Activated naive CD4-positive, alpha-beta T cell treated with anti-CD3 and anti-CD28 coated beads, Interleukin-2, amount 50 U/mL, for 24 hours (primary cell): ENCODE measurements at regions not wholly inside any gene's neighbourhood (a gene's known extent, or its start where the extent isn't known, plus 50 kb on each side); places are given as distances from the start of the nearest gene placed in this dataset.

ENCODE experiments used
- H3K27ac Mint-ChIP-seq: one replicate; pipeline ENCODE4 v1.8.0; 2021; ENCODE audit warnings: mild to moderate bottlenecking, mixed read lengths
- H3K27me3 Mint-ChIP-seq: one replicate; pipeline ENCODE4 v1.8.0; 2021; ENCODE audit warnings: mixed read lengths
- H3K36me3 Mint-ChIP-seq: one replicate; pipeline ENCODE4 v1.8.0; 2021; ENCODE audit warnings: mixed read lengths
- H3K4me1 Mint-ChIP-seq: one replicate; pipeline ENCODE4 v1.8.0; 2021; ENCODE audit warnings: mixed read lengths
- H3K4me3 Mint-ChIP-seq: one replicate; pipeline ENCODE4 v1.8.0; 2021; ENCODE audit warnings: mild to moderate bottlenecking, mixed read lengths
- H3K9me3 Mint-ChIP-seq: one replicate; pipeline ENCODE4 v1.8.0; 2021; ENCODE audit warnings: mixed read lengths

DNA sequence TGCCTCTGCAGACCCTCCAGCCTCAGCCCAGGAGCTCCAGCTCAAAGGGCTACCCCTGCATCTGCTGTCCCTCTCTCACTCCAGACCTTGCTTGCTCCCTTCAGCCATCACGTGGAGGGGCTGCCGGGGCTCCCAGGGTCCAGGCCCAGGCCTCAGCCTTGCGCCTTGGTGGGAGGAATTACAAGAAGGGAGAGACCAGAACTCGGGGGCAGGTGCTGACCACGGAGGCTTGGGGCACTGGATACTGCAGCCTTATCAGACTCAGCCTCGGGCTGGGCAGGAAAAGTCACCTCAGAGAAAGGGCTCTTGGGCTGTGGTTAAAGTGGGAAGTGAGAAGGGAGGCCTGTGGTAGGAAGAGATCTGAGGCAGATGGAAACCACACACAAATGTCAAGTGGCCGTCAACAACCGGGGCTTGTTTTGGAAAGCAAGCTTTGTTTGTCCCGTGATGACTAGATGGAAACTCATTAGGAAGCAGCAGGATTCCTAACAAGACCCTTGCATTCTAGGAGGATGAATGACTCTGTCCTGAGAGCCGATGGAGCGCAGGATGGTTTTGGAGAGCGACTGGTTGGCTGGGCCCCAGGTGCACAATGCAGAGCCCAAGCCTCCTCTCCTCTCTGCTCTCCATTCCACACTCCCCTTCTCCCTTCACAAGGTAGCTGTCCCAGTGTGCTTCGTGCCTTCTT, 1321.7 kb downstream of the TBC1D22A start:
- Mint-ChIP-seq H3K27me3 (peaks cover 6% of the 10 kb centered on the region), H3K4me3 (no peak overlapping the region), H3K36me3 (no peaks in the 10 kb centered on the region), H3K27ac (no peak overlapping the region), H3K9me3 (no peaks in the 10 kb centered on the region), H3K4me1 (no peaks in the 10 kb centered on the region)

GRCh38 chr22:48083502-48083901, 1321.1 kb downstream of the TBC1D22A start:
- Mint-ChIP-seq H3K27me3 (peaks cover 8% of the 10 kb centered on the region), H3K4me3 (no peak overlapping the region), H3K27ac (no peak overlapping the region), H3K4me1 (no peaks in the 10 kb centered on the region), H3K9me3 (no peaks in the 10 kb centered on the region), H3K36me3 (no peaks in the 10 kb centered on the region)

DNA sequence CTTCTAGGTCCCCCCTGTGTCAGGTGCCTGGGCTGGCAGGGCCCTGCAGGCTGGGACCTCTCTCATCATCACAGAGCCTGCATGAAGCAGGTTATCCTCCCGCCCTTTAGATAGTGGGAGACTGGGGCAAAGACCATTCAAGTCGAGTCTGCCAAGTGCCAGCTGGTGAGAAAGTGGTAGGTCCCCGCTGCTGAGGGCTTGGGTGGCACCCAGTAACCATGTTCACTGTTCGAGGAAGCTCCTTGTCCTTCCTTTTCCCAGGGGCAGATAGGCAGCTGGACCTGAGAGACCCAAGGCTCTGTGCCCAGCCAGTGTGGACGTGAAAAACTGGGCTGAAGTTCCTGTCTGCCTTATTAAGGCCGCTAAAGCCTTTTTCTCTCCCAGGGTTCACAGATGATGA, 1319.8 kb downstream of the TBC1D22A start:
- no peaks in the 10 kb centered on the region for H3K4me1 Mint-ChIP-seq
- H3K27ac Mint-ChIP-seq = no peak overlapping the region
- H3K36me3 Mint-ChIP-seq = no peaks in the 10 kb centered on the region
- no peaks in the 10 kb centered on the region for H3K9me3 Mint-ChIP-seq
- no peak overlapping the region for H3K4me3 Mint-ChIP-seq
- peaks cover 8% of the 10 kb centered on the region for H3K27me3 Mint-ChIP-seq

DNA sequence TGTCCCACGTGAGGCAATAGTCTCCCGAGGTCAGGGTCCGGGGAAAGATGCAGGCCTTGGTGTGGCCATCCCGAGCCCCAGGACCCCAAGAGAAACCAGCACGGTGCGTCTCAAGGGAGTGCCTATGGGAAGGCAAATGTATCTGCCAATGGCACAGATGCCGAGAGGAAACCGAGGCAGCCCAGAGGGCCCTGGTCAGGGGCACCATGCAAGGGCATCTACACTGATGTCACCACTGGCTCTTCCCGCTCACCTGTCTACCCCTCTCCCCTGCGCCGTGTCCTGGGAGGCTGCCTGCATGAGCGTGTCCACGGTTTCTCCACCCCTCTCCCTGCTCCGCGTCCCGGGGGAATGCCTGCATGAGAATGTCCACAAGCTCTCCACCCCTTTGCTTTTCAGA, 1318.8 kb downstream of the TBC1D22A start:
- Mint-ChIP-seq H3K4me1 (no peaks in the 10 kb centered on the region), H3K9me3 (no peaks in the 10 kb centered on the region), H3K27me3 (peaks cover 8% of the 10 kb centered on the region)

DNA sequence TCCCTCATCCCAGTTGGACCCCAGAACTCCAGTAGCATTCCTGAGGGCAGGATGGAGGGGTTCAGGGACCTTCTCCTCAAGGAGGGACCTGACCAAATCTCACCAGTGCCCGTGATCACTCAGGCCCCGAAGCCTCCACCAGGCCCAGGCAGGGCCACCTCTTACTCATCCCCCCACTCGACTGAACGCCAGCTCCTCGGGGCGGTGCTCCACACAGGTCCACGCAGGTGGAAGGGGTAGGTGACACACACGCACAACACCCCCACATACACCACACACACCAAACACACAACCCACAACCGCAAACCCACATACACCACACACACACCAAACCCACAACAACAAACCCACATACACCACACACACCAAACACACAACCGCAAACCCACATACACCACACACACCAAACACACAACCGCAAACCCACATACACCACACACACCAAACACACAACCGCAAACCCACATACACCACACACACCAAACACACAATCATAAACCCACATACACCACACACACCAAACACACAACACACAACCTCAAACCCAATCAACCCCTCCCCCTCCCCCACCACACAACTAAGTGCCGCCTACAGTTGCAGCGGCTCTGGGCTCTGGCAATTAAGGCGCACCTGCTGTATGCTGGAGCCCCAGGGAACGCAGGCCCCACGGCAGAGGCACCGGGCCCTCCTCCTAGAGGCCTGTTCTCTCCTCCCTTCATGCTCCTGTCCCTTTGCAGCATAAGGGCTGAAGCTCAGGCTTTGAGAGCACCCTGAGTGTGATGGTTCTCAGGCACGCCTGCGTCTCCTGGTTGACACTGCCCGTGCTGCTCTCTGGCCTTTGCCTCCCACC, 1318.1 kb downstream of the TBC1D22A start:
- Mint-ChIP-seq H3K9me3 (no peaks in the 10 kb centered on the region), H3K4me3 (no peak overlapping the region), H3K27ac (no peak overlapping the region), H3K27me3 (peaks cover 8% of the 10 kb centered on the region), H3K36me3 (no peaks in the 10 kb centered on the region), H3K4me1 (no peaks in the 10 kb centered on the region)

More for the DNA sequence above, 1318.8 kb downstream of the TBC1D22A start:
- Mint-ChIP-seq H3K36me3 (no peaks in the 10 kb centered on the region), H3K27ac (no peak overlapping the region), H3K4me3 (peak overlapping the region; percentile 19)

DNA sequence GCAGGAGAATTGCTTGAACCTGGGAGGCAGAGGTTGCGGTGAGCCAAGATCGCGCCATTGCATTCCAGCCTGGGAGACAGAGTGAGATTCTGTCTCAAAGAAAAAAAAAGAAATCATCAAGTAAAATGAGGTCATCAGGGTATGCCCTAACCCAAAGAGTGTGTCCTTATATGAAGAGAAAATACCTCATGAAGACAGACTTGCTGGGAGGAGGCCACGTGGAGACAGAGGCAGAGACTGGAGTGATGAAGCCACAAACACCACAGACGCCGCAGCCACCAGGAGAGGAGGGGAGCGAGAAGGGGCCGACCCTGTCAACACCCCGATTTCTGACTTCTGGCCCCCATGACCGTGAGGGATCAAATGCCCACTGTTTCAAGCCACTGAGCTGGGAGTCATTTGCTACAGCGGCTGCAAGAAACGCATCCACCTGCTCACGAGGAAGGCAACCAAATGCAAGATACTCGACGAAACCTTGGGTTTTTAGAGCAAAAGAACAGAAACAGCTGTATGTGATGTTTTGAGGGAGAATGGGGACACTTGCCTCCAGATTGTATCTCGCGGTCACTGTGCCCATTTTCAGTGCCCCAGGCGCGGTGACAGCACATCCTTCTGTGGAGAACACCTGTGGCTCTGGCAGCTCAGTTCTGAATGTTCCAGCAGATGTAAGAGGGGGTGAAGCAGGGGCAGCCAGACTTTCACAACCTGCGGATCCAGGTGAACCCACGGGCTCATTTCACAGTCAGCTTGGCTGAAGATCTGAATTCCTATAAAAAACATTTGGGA, 1317.2 kb downstream of the TBC1D22A start:
- Mint-ChIP-seq H3K27me3 (peaks cover 8% of the 10 kb centered on the region), H3K36me3 (no peaks in the 10 kb centered on the region), H3K27ac (peak overlapping the region; percentile 23), H3K9me3 (no peaks in the 10 kb centered on the region), H3K4me3 (no peak overlapping the region), H3K4me1 (no peaks in the 10 kb centered on the region)

- Mint-ChIP-seq H3K27me3 (peaks cover 10% of the 10 kb centered on the region), H3K27ac (no peak overlapping the region), H3K4me3 (no peak overlapping the region), H3K36me3 (no peaks in the 10 kb centered on the region), H3K9me3 (no peaks in the 10 kb centered on the region), H3K4me1 (no peaks in the 10 kb centered on the region)
Measured at GRCh38 chr22:48078825-48079224, 1316.4 kb downstream of the TBC1D22A start.

DNA sequence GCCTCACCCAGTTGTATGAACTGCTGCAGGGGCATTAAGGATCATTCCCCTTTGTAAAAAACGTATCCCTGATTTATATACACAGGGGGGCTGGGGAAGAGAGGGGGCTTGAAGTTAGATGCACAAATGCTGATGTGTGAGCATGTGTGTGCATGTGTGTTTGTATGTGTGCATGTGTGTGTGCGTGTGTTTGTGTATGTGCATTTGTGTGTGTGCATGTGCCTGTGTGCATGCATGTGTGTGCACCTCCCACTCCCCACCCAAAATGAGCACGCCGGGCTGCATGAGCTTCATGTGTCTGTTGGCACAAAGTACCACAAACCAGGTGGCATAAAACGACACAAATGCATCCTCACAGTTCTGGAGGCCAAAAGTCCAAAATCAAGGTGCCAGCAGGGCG, 1315.2 kb downstream of the TBC1D22A start:
- Mint-ChIP-seq H3K4me1 (no peaks in the 10 kb centered on the region), H3K27ac (no peak overlapping the region), H3K9me3 (no peaks in the 10 kb centered on the region), H3K27me3 (peaks cover 10% of the 10 kb centered on the region), H3K4me3 (no peak overlapping the region), H3K36me3 (no peaks in the 10 kb centered on the region)

- Mint-ChIP-seq H3K27ac (peak overlapping the region; percentile 31), H3K4me3 (no peak overlapping the region), H3K36me3 (no peaks in the 10 kb centered on the region), H3K27me3 (peaks cover 6% of the 10 kb centered on the region), H3K9me3 (no peaks in the 10 kb centered on the region), H3K4me1 (no peaks in the 10 kb centered on the region)
Measured at GRCh38 chr22:48076008-48076407, 1313.6 kb downstream of the TBC1D22A start.

DNA sequence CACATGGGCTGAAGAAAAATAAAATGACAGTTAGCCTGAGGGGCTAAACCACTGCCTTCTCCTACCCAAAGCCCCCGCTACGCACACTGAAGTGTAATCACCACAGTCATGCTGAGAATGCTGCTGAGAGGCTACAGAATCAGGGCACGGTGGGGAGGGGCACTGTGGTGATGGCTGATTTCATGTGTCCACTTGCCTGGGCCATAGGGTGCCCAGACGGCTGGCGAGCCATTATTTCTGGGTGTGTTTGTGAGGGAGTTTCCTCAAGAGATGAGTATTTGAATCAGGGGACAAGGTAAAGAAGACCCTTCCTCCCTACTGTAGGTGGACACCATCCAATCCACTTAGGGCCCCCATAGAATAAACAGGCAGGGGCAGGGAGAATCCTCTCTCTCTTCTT, 1313.2 kb downstream of the TBC1D22A start:
- Mint-ChIP-seq H3K27me3 (peaks cover 6% of the 10 kb centered on the region), H3K27ac (no peak overlapping the region), H3K4me1 (no peaks in the 10 kb centered on the region), H3K36me3 (no peaks in the 10 kb centered on the region), H3K9me3 (no peaks in the 10 kb centered on the region), H3K4me3 (no peak overlapping the region)

- Mint-ChIP-seq H3K4me3 (no peak overlapping the region), H3K36me3 (no peaks in the 10 kb centered on the region), H3K9me3 (no peaks in the 10 kb centered on the region), H3K4me1 (no peaks in the 10 kb centered on the region), H3K27me3 (peaks cover 2% of the 10 kb centered on the region), H3K27ac (no peak overlapping the region)
Measured at GRCh38 chr22:48072777-48073176, 1310.3 kb downstream of the TBC1D22A start.

DNA sequence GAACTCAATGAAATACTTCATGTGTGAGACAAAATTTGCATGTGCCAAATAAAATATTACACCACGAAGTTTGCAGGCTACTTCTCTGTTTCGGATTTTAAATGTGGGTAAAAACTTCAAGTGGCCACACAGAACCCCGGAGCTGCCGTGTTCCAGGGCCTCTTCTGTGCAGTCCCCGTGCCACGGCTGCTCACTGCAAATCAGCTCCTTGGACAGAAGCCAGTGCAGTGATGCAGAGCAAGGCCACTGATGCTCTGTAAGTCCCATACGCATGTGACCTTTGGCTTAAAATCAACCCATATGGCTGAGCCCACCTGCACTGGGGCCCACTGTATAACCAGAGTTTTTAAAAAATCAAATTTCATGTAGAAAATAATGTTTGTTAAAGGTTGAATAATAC, 1309.4 kb downstream of the TBC1D22A start:
- peaks cover 2% of the 10 kb centered on the region for H3K27me3 Mint-ChIP-seq
- H3K36me3 Mint-ChIP-seq = no peaks in the 10 kb centered on the region
- no peak overlapping the region for H3K4me3 Mint-ChIP-seq
- H3K4me1 Mint-ChIP-seq = no peaks in the 10 kb centered on the region
- no peak overlapping the region for H3K27ac Mint-ChIP-seq
- H3K9me3 Mint-ChIP-seq = no peaks in the 10 kb centered on the region

DNA sequence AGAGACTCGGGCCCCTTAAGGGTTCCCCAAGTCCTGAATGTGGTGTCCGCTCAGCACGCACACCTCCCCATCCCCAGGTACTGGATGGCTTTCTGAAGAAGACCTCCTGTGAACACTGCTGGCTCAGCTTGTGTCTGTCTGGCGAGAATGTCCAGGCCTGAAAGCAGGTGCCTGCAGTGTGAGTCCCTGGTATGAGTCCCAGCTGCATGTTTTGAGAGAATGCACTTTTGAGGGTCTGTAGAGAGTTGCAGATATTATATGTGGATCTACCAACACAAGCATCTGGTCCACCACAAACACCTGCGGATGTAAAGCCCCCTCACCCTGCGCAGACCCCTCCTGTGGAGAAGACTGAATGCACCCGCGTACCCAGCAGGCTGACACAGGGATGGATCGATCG, 1308.9 kb downstream of the TBC1D22A start:
- no peaks in the 10 kb centered on the region for H3K36me3 Mint-ChIP-seq
- no peak overlapping the region for H3K4me3 Mint-ChIP-seq
- H3K27ac Mint-ChIP-seq = no peak overlapping the region
- H3K4me1 Mint-ChIP-seq = no peaks in the 10 kb centered on the region
- no peaks in the 10 kb centered on the region for H3K9me3 Mint-ChIP-seq
- peaks cover 2% of the 10 kb centered on the region for H3K27me3 Mint-ChIP-seq

- Mint-ChIP-seq H3K4me1 (no peaks in the 10 kb centered on the region), H3K36me3 (no peaks in the 10 kb centered on the region), H3K27ac (no peak overlapping the region), H3K9me3 (no peaks in the 10 kb centered on the region), H3K4me3 (no peak overlapping the region), H3K27me3 (peaks cover 2% of the 10 kb centered on the region)
Measured at GRCh38 chr22:48070760-48071159, 1308.3 kb downstream of the TBC1D22A start.

GRCh38 chr22:48070083-48070482, 1307.6 kb downstream of the TBC1D22A start:
- no peak overlapping the region for H3K4me3 Mint-ChIP-seq
- H3K27ac Mint-ChIP-seq = no peak overlapping the region
- H3K9me3 Mint-ChIP-seq = no peaks in the 10 kb centered on the region
- no peaks in the 10 kb centered on the region for H3K4me1 Mint-ChIP-seq
- no peaks in the 10 kb centered on the region for H3K36me3 Mint-ChIP-seq
- peaks cover 2% of the 10 kb centered on the region for H3K27me3 Mint-ChIP-seq

- peaks cover 2% of the 10 kb centered on the region for H3K27me3 Mint-ChIP-seq
- no peak overlapping the region for H3K27ac Mint-ChIP-seq
- no peaks in the 10 kb centered on the region for H3K4me1 Mint-ChIP-seq
- H3K36me3 Mint-ChIP-seq = no peaks in the 10 kb centered on the region
- no peak overlapping the region for H3K4me3 Mint-ChIP-seq
- no peaks in the 10 kb centered on the region for H3K9me3 Mint-ChIP-seq
Measured at GRCh38 chr22:48069256-48069655, 1306.8 kb downstream of the TBC1D22A start.
